ENCODE measurements at regions not wholly inside any gene's neighbourhood (a gene's known extent, or its start where the extent isn't known, plus 50 kb on each side); places are given as distances from the start of the nearest gene placed in this dataset.
"Not testable (repeated sequence)": the region's sequence is repeated elsewhere in the genome, so short reads cannot be mapped to it uniquely, and the experiment has no call there.

GRCh38 chr9:21695874-21696341, 106.5 kb upstream of the MTAP start:
- DNase-seq (ENCODE audit: low read depth): no peak

GRCh38 chr9:21696411-21696871, 106.0 kb upstream of the MTAP start:
- no peak for DNase-seq (ENCODE audit: low read depth)

GRCh38 chr9:21708260-21708711, 94.2 kb upstream of the MTAP start:
- no peak for DNase-seq (ENCODE audit: low read depth)

- no peak for DNase-seq (ENCODE audit: low read depth)
Observed at GRCh38 chr9:21708856-21709255, 93.6 kb upstream of the MTAP start.

- DNase-seq (ENCODE audit: low read depth): peak; percentile 20
Observed at GRCh38 chr9:21709464-21710058, 92.9 kb upstream of the MTAP start.

GRCh38 chr9:21710548-21711191, 91.8 kb upstream of the MTAP start:
- DNase-seq (ENCODE audit: low read depth): no peak

- DNase-seq (ENCODE audit: low read depth): no peak
Observed at GRCh38 chr9:21711504-21711903, 90.9 kb upstream of the MTAP start.

GRCh38 chr9:21715408-21715807, 87.0 kb upstream of the MTAP start:
- DNase-seq (ENCODE audit: low read depth): no peak

GRCh38 chr9:21720758-21721157, 81.7 kb upstream of the MTAP start:
- no peak for DNase-seq (ENCODE audit: low read depth)

GRCh38 chr9:21727411-21727810, 75.0 kb upstream of the MTAP start:
- DNase-seq (ENCODE audit: low read depth): not testable (repeated sequence)

GRCh38 chr9:21728781-21729180, 73.7 kb upstream of the MTAP start:
- no peak for DNase-seq (ENCODE audit: low read depth)

- no peak for DNase-seq (ENCODE audit: low read depth)
Observed at GRCh38 chr9:21729648-21730047, 72.8 kb upstream of the MTAP start.

- DNase-seq (ENCODE audit: low read depth): no peak
Observed at GRCh38 chr9:21730899-21731298, 71.5 kb upstream of the MTAP start.

- no peak for DNase-seq (ENCODE audit: low read depth)
Observed at GRCh38 chr9:21741151-21741550, 61.3 kb upstream of the MTAP start.

- no peak for DNase-seq (ENCODE audit: low read depth)
Observed at GRCh38 chr9:21744320-21744719, 58.1 kb upstream of the MTAP start.

GRCh38 chr9:21744841-21745240, 57.6 kb upstream of the MTAP start:
- no peak for DNase-seq (ENCODE audit: low read depth)

- DNase-seq (ENCODE audit: low read depth): no peak
Observed at GRCh38 chr9:21746550-21746949, 55.9 kb upstream of the MTAP start.

- DNase-seq (ENCODE audit: low read depth): no peak
Observed at GRCh38 chr9:21747175-21747574, 55.3 kb upstream of the MTAP start.

- DNase-seq (ENCODE audit: low read depth): no peak
Observed at GRCh38 chr9:21750021-21750735, 52.3 kb upstream of the MTAP start.

GRCh38 chr9:21751998-21752397, 50.4 kb upstream of the MTAP start:
- DNase-seq (ENCODE audit: low read depth): no peak

All from activated T-helper 1 cell treated with Interleukin-2 at 50 U/mL for 16 hours (primary cell).